ENCODE measurements at regions not wholly inside any gene's neighbourhood (a gene's known extent, or its start where the extent isn't known, plus 50 kb on each side); places are given as distances from the start of the nearest gene placed in this dataset.

DNA sequence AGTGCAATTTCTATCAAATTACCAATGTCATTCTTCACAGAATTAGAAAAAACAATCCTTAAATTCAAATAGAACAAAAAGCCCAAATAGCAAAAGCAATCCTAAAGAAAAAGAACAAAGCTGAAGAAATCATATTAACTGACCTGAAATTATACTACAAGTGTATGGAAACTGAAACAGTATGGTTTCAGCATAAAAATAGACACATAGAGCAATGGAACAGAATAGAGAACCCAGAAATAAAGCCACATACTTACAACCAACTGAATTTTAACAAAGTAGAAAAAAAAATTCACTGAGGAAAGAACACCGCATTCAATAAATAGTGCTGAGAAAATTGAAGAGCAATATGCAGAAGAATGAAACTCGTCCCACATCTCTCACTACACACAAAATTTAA is 142.0 kb upstream of the CHRM2 start:
- no TSS peak for BruUV-seq (replicated peaks)
- H3K4me1 ChIP-seq (ENCODE audit: control insufficient read depth, extremely low read depth, insufficient read depth, low read length), result no peaks in the 10 kb centered on the region
- no peaks in the 10 kb centered on the region for H3K79me2 ChIP-seq (ENCODE audit: control insufficient read depth, insufficient read depth, low read length)
- intact Hi-C loops (cut with micrococcal nuclease) (no loop called here), dilution Hi-C loops (cut with MboI; ENCODE audit: extremely low pct_ligation_motif_present, low sequenced_read_pairs) (no loop called here)
- no peaks in the 10 kb centered on the region for H3K9me1 ChIP-seq (replicated peaks; ENCODE audit: control insufficient read depth, extremely low read depth, insufficient read depth, low read length)
- no peak overlapping the region for H2AFZ ChIP-seq (ENCODE audit: low read depth, low read length)
- H3K36me3 ChIP-seq (ENCODE audit: control insufficient read depth in 2 of 2, extremely low read depth in 1 of 2, insufficient read depth in 2 of 2, low read length in 2 of 2), result no peaks in the 10 kb centered on the region
- no peak overlapping the region for H3K27ac ChIP-seq (ENCODE audit: insufficient read depth, low read depth, low read length)
- TF ChIP-seq GATA2 (IDR thresholded peaks at IDR 0.05; ENCODE audit: insufficient read depth, insufficient read length, low read depth, low read length) (no peak), FOS (IDR thresholded peaks at IDR 0.05; ENCODE audit: borderline replicate concordance, insufficient read depth, low read length) (no peak), JUN (IDR thresholded peaks at IDR 0.05; ENCODE audit: borderline replicate concordance, insufficient read depth, insufficient read length, low read depth) (no peak), POLR2AphosphoS5 (IDR thresholded peaks at IDR 0.05; ENCODE audit: insufficient read depth, low read depth, low read length) (no peak), MYC (IDR thresholded peaks at IDR 0.05; ENCODE audit: low read depth, low read length) (no peak), EZH2 (IDR thresholded peaks at IDR 0.05; ENCODE audit: borderline replicate concordance, low read depth, low read length, severe bottlenecking) (no peak), POLR2A (IDR thresholded peaks at IDR 0.05; ENCODE audit: low read depth, low read length) (no peak)
- TF ChIP-seq, protein P1, sequence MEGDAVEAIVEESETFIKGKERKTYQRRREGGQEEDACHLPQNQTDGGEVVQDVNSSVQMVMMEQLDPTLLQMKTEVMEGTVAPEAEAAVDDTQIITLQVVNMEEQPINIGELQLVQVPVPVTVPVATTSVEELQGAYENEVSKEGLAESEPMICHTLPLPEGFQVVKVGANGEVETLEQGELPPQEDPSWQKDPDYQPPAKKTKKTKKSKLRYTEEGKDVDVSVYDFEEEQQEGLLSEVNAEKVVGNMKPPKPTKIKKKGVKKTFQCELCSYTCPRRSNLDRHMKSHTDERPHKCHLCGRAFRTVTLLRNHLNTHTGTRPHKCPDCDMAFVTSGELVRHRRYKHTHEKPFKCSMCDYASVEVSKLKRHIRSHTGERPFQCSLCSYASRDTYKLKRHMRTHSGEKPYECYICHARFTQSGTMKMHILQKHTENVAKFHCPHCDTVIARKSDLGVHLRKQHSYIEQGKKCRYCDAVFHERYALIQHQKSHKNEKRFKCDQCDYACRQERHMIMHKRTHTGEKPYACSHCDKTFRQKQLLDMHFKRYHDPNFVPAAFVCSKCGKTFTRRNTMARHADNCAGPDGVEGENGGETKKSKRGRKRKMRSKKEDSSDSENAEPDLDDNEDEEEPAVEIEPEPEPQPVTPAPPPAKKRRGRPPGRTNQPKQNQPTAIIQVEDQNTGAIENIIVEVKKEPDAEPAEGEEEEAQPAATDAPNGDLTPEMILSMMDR (IDR thresholded peaks at IDR 0.05; ENCODE audit: extremely low read depth in 1 of 2, insufficient read depth in 1 of 2, low read depth in 1 of 2, low read length in 2 of 2), result no peak
- TF ChIP-seq, protein P2, sequence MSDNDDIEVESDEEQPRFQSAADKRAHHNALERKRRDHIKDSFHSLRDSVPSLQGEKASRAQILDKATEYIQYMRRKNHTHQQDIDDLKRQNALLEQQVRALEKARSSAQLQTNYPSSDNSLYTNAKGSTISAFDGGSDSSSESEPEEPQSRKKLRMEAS (IDR thresholded peaks at IDR 0.05; ENCODE audit: insufficient read depth, insufficient read length), result no peak
- ChIA-PET CTCF (no interaction called here), POLR2A (no interaction called here)
- no peaks in the 10 kb centered on the region for H3K27me3 ChIP-seq (ENCODE audit: control insufficient read depth in 2 of 2, insufficient read depth in 2 of 2, low read length in 2 of 2)
- no peak overlapping the region for H3K4me3 ChIP-seq (replicated peaks in 1 of 3; ENCODE audit: insufficient read depth in 1 of 3, low read depth in 1 of 3, low read length in 3 of 3)
- FAIRE-seq (no peak), DNase-seq (ENCODE audit: low read depth, low spot score) (no peak)
- no peaks in the 10 kb centered on the region for H4K20me1 ChIP-seq (replicated peaks; ENCODE audit: control insufficient read depth, extremely low read depth, insufficient read depth, low read length)
- no peak overlapping the region for H3K4me2 ChIP-seq (ENCODE audit: insufficient read depth, low read length)
- H3K9ac ChIP-seq (replicated peaks; ENCODE audit: extremely low read depth, insufficient read depth, low read length), result no peak overlapping the region
- no peaks in the 10 kb centered on the region for H3K9me3 ChIP-seq (replicated peaks; ENCODE audit: control insufficient read depth, insufficient read depth, low read length)

Measured in endothelial cell of umbilical vein (primary cell).